Myocyte (in vitro differentiated cells): ENCODE measurements at regions not wholly inside any gene's neighbourhood (a gene's known extent, or its start where the extent isn't known, plus 50 kb on each side); places are given as distances from the start of the nearest gene placed in this dataset.
"Not testable (repeated sequence)": the region's sequence is repeated elsewhere in the genome, so short reads cannot be mapped to it uniquely, and the experiment has no call there.

ENCODE experiments used
- DNase-seq: peaks from one replicate; pipeline ENCODE4 v3.0.0-alpha.2; 2012; ENCODE audit warnings: low read depth

DNA sequence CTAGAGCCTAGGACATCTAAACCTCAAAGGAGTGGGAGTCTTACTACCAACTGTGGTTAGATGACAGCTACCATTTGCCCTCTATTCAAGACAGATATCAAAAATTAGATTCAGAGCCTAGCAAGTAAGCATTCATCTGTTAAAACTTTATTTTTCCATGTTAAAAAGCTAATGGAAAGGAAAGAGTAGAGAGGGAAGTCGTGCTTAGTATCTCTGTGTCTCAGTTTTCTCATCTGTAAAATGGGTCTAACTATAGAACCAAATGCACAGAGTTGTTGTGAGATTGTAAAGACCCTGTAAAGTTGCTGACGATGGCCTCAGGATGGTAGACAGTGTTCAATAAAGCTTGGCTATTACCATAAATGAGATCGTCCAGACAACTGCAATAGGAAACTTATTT lies 428.5 kb upstream of the RUNX1 start:
- no peak for DNase-seq

DNA sequence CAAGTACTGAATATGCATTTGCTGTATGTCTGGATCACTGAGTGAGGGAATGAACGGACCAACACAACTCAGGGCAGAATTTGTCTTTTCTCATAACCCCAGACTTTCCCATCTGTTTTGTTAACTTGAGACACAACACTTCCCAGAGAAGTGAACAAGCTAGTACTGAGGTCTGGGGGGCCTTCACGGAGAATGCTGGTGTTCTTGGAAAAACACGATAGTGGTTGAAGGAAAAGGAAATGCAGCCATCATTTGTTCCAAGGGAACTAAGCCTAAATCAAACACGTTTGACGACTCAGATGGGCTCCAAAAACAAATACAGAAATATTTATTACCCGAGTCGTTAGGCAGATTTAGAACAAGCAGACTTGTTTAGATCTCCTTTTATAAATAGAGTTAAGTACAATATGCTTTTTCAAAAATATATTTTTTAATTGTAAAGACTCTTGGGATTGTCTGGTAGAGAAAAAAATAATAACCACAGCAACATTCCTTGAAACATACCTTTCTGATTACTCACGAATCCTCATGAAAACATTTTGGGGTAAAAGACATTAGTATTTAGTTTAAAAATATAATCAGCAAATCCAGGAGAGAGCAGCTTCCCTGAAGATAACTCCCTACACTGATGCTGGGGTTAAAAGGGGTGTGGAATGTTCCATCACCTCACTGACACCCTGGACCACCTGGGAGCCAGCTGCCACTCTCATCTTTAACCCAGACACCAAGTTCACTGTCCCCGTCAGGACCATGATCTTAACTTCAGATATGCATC lies 427.7 kb upstream of the RUNX1 start:
- DNase-seq: peak; percentile 51

DNA sequence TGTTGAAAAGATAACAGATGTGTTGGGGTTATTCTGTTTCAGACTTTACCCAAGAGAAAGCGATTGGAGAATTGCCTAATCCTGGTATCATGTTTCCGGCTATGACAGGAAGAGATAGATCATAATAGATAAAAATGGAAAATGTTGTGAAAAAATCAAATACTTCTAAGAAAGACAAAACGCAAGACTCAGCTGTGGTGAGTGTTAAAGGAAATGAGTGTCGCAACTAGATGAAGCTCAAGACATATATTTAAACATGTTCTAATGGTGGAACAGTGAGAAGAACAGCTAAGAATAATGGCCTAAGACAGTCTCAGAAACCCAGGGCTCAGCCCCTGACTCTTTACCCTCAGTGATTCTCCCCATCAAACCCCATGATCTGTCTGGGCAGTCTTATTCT lies 426.7 kb upstream of the RUNX1 start:
- peak; percentile 68 for DNase-seq

DNA sequence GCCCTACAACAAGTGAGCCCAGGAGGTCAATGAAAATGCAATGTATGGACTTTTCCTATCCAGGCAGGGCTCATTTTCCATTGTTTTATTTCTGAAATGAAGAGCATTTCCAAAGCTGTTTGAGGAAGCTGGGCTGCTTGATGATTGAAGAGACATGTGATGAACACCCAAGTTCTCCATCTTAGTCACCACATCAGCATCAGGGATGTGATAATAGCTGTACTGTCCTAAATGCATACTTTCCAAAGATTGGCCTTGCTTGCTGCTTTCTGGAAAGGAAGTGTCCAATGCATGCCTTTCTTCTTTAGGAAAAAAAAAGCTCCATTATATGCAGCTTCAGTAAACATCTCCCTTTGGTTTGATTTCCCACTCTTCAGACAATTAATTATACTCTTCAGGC lies 425.9 kb upstream of the RUNX1 start:
- DNase-seq: no peak

DNA sequence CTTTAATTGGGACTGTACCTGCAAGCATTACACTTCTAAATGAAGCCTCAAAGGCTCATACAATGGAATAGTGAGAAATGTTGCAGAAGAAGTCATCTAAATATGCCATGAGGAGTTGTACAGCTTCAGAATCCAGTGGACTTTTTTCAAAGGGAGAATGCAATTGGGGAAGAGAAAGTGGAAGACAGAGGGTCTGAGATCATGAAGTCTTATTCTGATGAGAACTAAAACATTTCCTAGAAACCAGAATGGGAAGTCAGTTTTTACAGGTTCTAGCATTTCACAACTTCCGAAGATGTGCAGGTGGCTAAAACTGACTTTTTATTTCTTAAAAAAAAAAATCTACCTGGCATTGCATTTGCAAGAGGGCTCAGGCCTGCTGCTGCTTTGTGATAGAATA lies 424.4 kb upstream of the RUNX1 start:
- DNase-seq: no peak

DNA sequence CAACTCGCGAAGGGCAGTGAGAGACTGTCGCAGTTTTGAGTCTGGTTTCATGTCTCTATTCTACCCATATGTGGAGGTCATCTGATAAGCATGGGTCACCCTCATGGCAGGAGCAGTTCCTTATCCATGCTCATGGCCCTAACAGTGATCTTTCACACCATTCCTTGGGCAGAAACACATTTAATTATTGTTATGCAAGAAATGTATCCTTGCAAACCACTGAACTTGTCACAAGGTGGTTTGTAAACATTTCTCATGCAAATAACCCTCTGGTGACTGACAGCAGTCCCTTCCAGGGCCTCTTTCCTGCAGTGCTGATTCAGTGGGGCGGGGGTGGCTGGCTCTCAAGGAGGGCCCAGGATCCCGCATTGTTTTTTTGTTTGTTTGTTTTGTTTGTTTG lies 421.4 kb upstream of the RUNX1 start:
- DNase-seq: no peak

DNA sequence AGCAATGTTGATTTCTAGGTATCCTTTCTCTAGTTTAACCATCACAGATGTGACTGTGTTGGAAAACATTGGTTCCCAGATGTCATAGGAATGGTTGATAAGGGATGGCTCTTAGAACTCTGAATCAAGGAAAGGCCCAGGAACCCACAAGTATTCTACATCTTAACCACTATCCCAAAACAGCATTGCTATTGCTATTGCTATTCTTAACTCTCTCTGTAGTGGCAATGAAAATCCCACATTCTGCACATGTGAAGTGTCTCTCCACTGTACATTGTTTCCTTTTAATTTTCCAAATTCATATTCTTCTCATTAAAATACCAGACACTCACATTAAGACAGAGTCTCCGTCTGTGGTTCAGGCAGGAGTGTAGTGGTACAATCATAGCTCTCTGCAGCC lies 420.4 kb upstream of the RUNX1 start:
- DNase-seq: peak; percentile 57

DNA sequence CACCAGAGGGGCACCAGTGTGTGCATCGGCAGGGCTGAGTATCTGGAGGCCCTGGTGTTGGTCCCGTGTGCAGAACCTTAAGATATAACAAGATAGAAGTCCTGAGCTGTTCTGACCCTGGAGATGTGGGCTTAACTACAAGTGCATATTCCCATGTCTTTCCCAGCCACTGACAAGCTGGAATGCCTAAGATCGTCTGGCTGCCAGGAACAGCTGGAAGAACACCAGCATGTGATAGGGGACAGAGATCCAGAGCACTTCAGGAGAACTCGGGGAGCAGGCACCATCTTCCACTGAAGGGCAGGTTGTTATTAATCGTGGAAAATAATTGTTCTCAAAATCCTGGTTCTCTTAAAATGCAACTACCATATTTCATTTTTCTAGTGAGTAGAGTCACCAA lies 419.9 kb upstream of the RUNX1 start:
- DNase-seq: no peak

DNA sequence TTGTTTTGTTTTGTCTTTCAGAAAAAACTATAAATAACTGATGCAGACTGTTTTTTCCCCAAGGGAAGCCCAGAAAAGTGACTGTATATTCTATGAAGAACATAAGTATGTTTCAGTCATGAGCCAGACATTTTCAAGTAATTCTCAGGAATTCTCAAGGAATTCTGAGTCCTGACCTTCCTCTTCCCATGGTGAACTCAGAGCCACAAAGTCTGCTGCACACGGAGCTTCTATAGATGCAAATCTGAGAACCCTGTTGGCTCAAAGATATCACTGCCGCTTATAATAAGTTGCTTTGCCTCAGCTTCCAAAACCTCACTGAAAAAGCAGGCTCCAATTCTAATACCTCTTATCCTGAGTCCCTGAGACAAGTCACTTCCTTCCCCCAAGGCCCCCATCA lies 418.5 kb upstream of the RUNX1 start:
- DNase-seq: no peak

DNA sequence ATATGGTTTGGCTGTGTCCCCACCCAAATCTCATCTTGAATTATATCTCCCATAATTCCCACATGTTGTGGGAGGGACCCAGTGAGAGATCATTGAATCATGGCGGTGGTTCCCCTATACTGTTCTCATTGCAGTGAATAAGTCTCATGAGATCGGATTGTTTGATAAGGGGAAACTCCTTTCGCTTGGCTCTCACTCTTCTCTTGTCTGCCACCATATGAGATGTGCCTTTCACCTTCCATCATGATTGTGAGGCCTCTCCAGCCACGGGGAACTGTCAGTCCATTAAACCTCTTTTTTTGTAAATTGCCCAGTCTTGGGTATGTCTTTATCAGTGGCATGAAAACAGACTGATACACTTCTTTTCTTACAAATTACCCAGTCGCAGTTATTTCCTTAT lies 417.6 kb upstream of the RUNX1 start:
- DNase-seq: not testable (repeated sequence)

DNA sequence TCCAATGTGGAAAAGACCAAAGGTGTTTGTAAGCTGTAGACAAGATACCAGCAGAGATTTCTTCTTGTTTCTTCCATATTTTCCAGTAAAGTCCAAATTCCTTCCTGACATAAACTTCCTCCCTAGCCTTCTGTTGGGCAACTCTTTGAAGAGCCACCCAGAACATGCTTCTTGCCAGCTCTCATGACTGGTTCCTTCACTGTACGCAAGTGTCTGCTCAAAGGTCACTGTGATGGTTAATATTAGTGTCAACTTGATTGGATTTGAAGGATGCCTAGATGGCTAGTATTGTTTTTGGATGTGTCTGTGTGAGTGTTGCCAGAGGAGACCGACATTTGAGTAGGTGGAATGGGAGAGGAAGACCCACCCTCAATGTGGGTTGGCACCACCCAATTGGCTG lies 416.6 kb upstream of the RUNX1 start:
- no peak for DNase-seq

DNA sequence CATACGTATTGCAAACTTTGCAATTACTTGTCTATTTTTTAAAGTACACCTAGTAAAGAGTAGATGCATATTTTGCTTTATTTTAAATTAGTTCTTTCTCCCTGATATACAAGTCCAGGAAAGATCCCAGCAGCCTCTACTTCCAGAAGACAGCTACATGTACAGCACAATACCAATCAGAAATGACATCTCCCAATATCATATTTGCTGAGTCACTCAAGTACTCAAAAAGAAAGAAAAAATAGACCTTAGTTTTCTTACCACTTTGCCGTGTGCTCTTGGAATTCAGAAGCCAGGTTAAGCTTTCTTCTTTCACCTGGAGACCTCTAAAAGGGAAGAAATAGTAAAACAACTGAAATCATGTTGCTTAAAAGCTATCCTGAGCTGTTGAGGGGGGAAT lies 412.6 kb upstream of the RUNX1 start:
- DNase-seq: no peak

DNA sequence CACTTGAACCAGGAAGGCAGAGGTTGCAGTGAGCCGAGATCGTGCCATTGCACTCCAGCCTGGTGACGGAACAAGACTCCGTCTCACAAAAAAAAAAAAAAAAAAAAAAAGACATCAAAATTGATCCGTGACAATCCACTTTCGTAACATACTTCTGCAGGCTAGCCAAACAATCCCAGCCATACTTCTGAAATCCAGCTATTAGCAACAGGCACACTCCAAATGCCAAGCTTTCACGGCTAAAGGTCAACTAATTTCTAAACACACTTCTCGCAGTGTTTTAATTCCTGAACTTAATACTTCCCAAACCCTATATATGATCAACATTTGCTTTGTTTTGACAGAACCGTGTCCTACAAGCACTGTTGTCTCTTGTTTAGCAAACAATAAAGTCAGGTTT lies 411.3 kb upstream of the RUNX1 start:
- DNase-seq: no peak

DNA sequence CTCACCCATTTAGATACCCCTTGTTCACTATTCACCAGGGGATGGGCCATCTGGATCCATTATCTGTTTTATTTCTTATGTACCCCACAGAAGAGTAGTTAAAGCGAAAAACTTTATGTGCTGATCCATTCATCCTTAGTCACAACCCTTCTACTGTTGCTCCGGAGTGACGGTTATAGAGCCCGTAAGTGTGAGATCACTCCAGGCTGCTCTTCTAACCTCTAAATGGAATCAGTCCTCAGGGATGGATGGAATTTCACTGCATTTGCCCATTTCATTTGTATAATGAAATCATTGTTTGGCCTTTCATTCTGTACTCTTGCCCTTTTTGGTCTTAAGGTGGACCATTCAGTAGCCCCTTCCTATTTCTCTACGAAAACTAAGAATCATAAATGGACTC lies 409.3 kb upstream of the RUNX1 start:
- DNase-seq: no peak

DNA sequence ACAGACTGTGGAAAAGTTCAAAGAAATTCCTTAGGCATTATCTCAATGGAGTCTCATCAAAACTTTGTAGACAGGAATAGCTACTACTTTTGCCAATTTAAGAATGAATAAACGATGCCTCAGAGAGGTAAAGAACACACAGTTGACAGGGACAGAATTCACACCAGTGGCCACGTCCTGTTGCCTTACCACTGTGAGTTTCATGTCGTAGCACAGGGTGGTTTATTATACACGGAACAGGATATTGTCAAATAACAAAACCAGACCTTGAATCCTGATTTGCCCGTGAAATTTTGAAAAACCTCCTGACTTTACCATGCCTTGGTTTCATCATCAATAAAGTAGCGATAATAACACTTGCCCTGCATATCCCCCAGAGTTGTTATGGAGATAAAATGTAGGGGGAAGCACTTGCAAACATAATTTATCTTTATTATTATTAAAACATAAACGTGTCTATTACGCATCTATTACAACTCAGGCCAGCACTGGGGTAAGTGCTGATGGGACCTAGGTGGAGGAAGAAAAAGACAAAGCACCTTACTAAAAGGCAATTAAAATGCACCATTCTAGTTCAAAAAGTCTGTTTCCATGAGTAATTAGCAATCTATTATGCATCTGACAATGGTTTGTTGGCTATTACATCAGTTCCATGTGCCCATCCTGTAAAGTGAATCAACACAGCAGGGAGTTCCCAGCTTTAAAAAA lies 408.1 kb upstream of the RUNX1 start:
- no peak for DNase-seq

DNA sequence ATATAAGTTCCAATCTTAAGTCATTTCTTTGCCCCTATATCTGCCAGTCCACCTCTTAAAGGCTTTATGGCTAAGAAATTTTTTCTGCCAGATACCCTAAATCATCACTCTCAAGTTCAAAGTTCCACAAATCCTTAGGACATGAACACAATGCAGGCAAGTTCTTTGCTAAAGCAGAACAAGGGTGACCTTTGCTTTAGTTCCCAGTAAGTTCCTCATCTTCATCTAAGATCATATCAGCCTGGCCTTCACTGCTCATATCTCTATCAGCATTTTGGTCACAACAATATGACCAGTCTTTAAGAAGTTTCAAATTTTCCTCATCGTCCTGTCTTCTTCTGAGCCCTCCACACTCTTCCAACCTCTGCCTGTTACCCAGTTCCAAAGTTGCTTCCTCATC lies 402.2 kb upstream of the RUNX1 start:
- DNase-seq: no peak

DNA sequence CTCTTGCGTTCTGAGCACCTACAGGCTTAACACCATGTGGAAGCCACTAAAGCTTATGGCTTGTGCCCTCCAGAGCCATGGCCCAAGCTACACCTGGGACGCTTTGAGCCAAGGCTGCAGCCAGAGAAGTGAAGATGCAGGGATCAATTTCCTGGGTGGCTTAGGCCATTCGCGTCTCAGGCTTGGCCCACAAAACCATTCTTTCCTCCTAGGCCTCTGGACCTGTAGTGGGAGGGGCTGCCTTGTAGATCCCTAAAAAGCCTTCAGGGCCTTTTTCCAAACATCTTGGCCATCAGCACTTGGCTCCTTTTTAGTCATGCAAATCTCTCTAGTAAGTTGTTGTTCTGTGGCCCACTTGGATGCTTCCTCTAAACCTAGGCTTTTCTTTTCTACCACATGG lies 401.7 kb upstream of the RUNX1 start:
- DNase-seq: no peak

DNA sequence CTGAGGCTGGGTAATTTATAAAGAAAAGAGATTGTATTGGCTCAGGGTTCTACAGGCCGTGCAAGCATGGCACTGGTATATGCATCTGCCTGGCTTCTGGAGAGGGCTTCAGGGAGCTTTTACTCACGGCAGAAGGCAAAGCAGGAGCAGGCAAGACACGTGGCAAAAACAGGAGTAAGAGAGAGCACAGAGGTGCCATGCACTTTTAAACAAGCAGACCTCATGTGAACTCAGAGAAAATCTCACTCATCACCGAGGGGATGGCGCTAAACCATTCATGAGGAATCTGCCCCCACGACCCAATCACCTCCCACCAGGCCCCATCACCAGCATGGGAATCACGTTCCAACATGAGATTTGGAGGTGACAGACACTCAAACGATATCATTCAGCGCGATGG lies 400.7 kb upstream of the RUNX1 start:
- DNase-seq: no peak

DNA sequence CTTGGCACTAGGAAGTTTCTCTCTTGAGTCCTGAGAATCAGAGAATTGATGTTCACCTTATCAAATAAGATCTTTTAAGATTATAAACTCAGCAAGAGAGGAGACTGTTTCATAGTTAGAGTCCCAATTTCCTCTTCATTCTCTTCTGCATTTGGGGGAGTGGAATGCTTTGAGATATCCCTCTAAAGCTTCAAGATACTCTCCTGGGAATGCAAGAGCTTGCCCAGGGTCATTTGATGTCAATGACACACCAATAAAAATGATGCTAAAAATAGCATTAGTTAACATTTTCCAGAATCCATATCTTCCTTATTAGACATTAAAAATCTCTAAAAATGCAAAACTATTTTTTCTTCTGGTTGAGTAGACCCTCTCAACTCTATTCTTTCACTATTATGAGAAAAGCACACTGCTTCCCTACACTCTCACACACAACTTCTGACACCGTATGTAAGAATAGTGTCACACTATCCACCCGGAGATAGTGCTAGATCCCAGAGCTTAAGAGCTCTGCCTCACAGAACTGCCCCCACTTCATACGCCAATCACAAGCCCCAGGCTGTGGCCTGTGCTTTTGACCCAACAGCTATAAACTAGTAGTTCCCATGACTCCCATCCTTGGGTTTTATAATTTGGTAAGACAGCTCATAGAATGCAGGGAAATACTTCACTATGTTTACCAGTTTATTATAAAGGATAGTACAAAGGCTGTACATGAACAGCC lies 399.9 kb upstream of the RUNX1 start:
- DNase-seq: no peak

DNA sequence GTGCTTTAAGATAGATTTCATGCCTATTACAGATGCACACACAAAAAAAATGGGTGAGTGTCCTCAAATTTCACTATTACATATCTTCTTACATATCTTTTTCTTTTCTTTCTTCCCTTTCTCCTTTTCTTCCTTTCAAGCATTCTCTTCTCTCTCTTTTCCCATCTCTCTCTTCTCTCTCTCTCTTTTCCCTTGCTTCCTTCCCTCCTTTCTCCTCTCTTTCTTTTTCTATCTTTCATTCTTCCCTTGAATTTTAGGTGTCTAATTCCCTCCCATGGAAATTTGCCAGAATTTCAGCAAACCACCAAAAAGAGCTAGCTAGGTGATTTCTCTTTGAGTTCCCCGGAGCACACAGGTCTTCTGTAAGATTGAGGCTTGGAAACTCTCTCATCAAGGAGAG lies 395.3 kb upstream of the RUNX1 start:
- DNase-seq: no peak

DNA sequence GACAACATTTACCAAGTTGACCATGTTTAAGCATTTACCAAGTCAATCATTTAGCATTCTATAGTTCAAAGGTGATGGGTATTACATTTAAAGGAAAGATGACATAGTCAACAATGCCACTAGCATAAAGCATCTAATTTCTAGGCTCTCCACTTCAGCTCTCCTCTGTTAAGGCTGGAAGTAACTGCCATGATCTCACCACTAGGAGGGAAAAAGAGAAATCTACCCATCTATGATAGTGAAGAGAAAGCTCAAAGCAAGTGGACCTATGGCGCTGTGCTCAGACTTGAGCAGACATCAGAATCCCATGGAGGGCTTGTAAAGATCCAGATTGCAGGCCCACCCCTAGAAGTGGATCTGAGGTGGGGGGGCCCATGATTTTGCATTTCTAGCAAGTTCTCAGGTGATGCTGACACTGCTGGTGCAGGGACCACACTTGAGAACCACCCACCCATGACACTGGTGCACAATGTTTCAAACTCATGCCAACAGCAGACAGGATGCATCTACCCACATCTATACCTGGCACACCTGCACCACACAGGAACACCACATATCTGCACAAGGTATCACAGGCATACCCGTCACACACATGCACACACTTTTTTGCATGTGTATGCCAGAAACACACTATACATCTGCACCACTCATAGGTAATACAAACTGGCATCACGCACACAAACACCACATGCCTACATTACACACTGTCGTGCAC lies 392.9 kb upstream of the RUNX1 start:
- no peak for DNase-seq
